Islet precursor cell (in vitro differentiated cells): ENCODE measurements at regions not wholly inside any gene's neighbourhood (a gene's known extent, or its start where the extent isn't known, plus 50 kb on each side); places are given as distances from the start of the nearest gene placed in this dataset.
"Not testable (repeated sequence)": the region's sequence is repeated elsewhere in the genome, so short reads cannot be mapped to it uniquely, and the experiment has no call there.

Source experiments
- DNase-seq: peaks from one replicate; pipeline ENCODE4 v3.0.0-alpha.2; 2018

DNA sequence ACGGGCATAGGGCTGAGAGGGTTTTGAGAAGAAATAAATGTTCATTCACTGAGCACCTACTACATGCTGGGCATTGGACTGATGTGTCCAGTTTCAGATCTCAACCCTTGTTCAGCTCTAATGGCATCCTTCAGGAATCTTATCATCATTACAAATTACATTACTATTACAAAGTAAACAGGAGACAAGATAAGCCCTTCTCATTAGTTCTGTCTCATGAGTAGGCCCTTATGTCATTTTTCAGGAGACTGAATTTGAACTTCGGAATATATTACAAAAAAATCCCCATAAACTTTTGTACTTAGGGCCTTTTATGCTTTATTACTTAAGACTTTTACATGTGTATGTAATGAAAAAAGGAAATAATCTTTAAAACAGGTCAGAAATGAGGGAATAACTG, 289.7 kb downstream of the BAMBI start:
- no peak for DNase-seq

DNA sequence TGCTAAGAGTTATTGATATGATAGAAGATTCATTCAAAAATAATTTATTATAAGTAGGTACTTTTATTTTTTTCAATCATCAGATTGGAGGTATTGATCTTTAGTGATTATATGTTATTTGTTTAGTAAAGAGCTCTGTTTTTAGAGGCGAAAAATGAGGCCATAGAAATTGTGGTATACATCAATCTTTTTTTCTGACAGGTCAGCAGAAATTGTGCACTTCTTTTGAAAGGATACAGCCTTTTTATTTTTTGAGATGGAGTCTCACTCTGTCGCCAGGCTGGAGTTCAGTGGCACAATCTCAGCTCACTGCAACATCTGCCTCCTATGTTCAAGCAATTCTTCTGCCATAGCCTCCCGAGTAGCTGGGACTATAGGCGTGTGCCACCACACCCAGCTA, 292.1 kb downstream of the BAMBI start:
- no peak for DNase-seq

DNA sequence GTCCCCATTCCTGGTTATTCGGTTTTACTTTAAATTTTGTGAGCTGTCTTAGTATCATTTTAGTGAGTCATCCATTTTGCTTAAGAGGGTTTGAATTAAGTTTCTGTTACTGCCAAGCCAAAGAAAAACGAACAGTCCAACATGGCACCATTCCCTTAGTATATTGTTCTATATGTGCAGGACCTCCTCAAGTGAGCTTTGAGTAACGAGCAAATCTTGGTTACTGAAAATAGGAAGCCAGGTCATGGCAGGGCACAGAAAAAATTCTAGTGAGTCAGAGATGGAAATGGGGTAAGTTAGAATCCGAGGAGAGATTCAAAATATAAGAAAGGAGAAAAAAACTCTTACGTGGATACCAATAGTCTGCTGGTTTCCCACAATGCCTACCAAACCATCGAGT, 292.9 kb downstream of the BAMBI start:
- DNase-seq = no peak

DNA sequence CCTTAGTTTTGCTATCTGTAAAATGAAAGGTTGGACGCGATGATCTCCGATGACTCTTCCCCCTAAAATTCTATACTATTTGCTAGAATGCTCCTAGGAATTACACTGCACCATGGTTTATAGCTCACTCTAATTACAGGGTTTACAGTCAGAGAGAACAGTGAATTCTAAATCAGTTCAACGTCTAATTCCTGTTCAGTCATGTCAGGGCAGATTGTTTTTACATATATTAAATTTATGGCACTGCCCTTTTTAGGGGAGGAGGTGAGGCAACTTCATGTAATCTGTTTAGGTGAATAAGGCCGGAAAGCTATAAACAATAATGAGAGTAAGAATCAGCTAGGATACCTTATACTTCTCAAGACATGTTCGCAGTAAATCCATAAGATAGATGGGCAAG, 293.9 kb downstream of the BAMBI start:
- no peak for DNase-seq

DNA sequence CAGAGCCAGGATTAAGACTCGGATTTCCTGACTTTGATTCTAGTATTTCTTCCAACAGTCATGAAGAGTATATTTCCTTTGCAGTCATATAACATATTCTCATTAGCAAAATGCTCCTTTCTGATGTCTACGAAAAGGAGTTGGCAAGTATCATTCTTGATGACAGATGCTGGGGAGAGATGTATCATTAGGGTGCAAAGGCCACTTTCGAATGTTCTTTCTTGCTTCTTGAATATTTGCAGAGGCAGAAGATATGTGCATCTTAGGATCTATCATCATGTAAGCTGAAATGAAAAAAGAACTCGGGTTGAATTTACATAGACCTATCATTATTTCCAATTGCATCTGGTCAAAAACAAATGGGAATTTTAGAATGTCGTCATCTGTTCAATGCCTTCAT, 294.4 kb downstream of the BAMBI start:
- no peak for DNase-seq

DNA sequence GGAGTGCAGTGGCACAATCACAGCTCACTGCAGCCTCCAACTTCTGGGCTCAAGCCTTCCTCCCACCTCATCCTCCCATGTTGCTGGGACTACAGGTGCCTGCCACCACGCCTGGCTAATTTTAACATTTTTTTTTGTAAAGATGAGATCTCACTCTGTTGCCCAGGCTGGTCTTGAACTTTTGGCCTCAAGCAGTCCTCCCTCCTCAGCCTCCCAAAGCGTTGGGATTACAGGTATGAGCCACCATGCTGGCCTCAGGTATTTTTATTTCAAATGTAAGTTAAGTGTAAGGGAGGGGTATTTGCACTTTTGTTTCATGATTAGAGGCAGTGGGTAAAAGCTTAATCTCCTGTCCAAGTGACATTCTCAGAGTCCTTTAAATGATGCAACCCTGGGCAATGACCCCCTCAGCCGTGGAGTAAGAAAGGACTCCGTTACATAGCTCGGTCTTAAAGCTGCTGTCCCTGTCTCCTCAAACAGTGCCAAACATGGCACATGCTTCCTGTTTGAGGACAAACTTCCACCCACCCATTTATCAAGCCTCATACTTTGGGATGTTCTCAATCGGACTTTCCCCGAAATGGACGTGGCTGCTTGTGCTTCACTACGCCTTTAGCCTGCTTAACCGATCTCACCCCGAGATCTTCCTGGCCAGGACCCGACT, 296.1 kb downstream of the BAMBI start:
- DNase-seq = no peak

DNA sequence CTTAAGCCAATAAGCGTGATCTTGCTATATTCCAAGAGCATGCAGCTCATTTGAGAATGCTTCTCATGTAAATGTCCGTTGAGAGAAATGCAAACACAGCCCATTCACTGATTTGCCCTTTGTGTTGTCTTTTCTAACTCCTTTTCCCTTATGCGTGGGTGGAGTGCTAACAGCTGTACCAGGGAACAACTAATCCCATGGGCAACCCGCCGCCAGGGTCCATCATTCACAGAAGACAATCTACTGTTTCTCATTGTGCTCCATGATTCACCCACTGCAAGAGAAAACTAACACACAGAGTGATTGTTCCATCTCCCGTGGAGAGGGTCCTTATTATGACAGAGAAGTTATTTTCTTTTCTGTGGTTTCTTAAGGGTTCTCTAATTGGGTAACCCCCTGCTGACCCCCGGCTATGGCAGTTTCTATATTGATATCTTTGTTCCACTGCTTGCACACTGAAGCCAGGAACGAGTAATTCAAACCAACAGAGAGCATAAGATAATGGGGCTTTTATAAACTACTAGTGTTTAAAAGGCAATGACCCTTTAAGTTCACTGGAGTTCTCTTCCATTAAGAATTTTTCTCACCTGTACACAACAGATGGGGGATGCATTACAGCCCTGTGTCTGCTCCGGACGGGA, 298.7 kb downstream of the BAMBI start:
- DNase-seq = no peak

DNA sequence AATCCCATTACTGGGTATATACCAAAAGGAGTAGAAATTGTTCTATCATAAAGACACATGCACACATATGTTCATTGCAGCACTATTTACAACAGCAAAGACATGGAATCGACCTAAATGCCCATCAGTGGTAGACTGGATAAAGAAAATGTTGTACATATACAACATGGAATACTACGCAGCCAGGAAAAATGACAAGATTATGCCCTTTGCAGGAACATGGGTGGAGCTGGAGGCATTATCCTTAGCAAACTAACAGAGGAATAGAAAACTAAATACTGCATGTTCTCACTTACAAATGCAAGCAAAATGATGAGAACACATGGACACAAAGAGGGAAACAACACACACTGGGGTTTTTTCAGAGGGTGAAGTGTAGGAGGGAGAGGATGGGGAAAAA, 300.2 kb downstream of the BAMBI start:
- no peak for DNase-seq

DNA sequence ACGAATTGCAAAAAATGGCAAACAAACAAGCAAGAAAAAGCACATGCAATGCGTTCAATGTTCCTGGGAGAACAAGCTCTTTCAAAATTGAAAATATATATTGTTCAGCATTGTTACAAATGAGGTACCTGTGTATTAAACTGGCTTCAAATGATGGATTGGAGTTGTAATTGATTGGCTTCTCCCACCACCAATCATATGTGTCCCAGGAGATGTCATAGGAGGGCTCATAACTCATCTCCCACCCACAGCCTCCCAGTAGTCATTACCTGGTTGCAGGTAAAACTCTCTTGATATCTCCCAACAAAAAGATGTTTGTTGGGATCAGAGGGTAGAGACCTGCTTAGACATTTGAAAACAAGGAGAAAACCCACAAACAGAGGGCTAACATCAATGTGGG, 302.9 kb downstream of the BAMBI start:
- no peak for DNase-seq

DNA sequence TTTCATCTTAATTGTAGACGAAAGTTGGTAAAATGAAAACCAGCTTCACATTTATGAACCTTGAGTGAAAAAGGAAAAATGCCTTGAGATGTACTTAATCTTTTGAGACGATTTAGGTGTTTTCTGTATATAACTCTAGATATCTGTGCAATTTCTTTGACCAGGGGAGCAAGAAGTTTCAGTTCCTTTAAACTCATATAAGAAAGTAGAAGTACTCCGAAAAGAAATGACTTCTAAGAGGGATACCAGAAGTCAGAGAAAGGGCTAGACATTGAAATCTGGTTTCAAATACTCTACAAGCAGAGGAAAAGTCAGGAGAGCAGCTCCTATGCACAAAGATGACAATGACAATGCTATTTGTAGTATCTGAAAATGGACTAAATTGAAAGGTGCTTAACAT, 303.7 kb downstream of the BAMBI start:
- DNase-seq = no peak

DNA sequence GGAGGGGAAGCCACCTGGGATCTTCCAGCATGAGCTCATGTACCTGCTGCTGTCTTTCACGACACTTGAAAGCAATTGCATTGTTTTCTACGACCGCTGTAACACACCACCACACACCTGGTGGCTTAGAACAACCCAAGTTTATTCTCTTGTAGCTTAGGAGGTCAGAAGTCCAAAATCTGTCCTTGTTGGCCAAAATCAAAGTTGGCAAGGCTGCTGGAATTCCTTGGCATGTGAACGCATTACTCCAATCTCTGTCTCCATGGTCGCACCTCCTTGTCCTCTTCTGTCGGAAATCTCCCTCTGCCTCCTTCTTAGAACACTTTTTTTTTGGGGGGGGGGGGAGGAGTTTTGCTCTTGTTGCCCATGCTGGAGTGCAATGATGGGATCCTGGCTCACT, 305.7 kb downstream of the BAMBI start:
- DNase-seq = no peak

DNA sequence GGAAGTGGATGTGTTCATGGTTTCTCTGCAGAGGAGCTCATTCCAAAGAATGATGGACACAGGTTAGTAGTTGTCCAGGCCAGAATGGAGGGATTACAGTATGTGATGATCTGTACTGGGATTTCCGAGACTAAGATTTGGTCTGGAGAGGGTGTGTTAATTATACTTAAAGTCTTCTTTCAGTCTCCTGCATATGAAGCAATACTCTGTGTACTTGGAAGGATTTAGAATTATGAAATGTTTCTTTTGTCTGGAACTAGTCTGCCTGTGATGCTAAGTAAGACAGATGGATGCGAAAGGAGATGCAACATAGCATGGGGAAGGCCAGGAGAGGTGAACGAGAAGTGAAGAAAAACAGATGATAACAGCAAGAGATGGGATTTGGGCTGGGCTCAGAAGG, 305.1 kb upstream of the LYZL1 start:
- no peak for DNase-seq

DNA sequence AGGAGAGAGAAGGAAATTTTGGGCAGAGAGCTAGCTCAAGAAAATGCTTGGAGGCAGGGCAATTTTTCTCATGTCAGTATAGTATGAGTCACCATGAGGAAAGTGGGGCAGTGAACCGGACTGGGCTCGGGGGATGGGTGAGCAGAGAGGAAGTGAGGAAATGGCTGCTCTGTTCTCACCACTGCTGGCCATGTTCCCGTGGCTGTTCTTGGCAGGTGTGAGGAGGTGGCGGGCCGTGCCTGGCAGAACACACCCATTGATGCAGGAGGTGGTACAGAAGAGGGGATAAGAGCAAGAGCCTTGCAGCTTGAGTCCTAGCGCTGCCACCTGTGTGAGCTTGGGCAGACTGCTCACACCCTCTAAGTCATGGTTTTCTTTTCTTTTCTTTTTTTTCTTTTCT, 304.4 kb upstream of the LYZL1 start:
- DNase-seq = peak; percentile 86

DNA sequence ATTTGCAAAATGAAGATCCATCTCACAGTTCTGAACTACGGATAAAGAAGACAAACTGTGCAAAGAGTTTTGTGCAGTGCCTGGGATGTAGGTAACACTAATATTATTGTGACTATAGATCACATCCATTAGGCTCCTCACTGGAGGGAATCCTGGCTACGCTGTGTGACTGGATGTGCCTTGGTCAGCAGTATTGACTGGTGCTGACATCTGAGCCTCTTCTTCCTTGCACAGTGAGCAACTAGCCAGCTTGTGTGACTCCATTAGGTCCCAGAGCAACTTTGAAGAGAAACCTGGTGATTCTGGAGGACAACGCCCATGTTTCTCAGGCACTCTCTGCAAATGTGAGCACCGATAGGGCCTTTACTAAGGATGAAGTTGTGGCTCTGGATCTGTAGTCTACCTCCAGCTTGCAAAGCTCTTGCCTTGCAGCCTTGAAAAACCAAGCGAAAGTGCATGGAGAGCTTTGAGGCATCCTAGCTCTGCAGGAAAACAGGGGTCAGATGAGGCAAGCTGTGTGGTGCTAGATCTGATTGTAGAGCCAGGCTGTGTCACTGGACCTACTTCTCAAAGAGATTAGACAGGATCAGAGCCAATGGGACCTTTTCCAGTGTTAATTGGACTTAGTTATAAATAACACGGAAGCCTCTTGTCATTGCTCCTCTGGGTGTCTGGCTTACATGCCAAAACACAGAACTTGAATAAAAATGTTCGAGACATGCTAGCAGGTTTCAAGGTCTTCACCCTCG, 303.6 kb upstream of the LYZL1 start:
- DNase-seq = no peak

DNA sequence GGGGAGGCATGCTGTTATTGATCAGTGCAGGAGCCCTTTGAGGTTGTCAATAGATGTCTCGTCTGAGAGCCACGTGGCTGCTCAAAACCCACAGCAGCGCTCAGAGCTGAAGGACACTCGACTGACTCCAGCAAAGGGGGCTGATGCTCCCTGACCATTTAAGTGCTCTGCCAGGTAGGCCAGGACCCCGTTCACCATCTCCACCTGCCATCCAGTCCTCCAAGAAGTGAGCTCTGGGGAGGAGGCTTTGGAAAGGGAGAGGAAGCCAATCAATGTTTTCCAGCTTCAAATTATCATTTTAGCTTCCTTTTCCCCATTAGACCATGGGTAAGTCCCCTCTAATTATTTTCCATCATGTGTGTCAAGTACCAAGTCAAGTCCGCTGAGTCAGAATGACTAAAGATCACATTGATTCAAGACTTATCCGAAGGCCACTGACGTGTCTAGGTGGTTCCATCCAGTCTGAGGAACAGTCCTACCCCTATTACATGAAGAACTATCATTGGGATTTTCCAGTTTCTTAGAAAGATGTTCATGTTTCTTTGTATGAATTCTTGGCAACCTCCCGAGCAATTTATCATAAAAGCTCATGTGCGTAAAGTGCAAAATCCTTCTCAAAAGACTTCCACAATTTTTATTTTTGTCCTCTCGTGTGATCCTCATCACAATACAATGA, 302.6 kb upstream of the LYZL1 start:
- DNase-seq = no peak

DNA sequence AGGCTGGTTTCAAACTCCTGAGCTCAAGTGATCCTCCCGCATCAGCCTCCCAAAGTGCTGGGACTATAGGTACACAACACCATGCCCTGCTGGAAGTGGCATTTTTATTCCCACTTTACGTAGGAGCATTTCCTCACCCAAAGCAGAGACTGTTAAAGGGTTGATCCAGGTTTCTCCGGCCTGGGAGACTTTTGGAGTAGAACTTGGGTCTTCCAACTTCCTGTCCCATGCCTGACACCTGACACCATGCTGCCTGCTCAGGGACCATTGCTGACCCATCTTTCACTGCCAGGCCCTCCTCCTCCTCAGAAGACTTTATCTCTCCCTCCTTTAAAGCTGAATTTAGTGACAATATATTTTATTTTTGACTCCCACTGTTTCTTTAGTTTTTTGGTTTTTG, 302.0 kb upstream of the LYZL1 start:
- DNase-seq = no peak

DNA sequence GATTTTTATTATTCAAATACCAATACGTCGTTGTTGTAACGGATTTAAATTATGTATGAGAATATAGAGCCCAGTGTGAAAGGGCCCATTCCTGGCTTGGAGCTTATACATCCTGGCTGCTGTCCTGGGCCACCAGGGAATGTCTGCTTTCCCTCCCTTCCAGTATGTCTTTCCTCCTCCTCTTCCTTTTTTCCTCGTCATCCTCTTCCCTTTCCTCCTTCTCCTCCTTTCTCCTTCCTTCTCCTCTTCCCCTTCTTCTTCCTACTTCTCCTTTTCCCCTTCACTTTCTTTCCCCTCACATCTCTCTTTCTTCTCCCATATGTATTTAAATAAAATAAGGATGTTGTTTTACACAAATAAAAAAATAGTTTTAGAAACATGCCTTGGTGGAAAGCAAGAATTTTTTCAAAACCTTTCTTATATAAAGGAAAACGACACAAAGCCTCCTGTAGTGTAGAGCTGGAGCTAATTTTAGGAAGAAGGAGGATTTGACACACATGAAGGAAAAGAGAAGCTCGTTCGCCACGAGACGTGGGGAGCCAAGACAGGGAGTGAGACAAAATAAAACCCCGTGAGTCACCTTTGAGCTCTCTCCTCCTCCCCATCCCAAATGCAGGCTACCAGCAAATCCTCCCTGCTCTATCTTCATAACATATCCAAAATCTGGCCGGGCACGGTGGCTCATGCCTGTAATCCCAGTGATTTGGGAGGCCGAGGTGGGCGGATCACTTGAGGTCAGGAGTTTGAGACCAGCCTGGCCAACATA, 301.1 kb upstream of the LYZL1 start:
- DNase-seq = no peak

DNA sequence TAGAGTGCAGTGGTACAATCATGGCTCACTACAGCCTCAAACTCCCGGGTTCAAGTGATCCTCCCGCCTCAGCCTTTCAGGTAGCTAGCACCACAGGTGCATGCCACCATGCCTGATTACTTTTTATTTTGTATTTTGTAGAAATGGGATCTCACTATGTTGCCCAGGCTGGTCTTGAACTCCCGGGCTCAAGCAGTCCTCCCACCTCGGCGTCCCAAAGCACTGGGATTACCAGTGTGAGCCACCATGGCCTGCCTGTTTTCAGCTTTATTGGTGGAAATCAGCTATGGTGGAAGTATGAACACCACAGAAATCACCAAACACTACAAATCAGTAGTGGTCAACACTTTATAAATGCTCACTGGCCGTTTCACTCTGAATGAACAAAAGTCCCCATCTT, 299.9 kb upstream of the LYZL1 start:
- DNase-seq = no peak

DNA sequence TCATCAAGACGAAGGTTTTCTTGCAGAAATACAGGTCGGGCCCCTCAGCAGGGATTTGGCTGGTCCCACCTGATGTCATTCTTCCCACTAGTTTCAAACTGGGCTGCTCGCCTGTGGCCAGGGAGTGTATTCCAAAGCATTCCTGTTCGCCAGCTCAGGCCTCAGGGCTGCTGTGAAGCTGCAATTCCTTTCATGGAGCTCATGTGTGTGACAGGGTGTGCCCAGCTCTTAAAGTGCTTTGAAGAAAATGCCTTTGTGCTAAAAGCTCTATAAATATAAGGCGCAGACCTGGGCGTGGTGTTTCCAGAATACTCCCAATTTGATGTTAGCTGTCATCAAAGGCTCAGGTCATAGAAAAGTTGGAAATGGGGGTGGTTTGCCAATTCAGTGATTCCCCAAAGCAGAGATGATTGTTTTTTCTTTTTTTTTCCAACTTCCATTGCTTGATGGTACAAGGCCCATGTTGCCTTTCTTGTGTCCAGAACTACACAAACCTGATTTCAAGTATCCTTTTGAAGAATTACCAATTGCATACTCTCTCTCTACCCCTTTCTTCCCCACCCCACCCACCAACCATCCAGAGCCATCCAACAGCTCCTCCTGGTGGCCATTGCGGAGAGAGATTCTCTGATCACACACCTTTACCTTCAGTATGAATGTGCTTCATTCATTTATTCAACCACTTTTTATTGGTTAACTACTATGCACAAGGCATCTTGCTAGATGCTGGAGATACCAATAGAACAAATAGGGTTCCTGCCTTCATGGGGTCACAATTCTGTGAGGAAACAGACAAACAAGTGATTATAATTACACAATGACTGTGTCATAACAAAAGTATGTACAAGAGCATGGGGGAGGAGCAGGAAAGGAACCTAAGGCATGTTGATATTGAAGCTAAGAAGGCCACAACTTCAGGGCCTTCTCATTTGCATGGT, 297.3 kb upstream of the LYZL1 start:
- DNase-seq = peak; percentile 97

DNA sequence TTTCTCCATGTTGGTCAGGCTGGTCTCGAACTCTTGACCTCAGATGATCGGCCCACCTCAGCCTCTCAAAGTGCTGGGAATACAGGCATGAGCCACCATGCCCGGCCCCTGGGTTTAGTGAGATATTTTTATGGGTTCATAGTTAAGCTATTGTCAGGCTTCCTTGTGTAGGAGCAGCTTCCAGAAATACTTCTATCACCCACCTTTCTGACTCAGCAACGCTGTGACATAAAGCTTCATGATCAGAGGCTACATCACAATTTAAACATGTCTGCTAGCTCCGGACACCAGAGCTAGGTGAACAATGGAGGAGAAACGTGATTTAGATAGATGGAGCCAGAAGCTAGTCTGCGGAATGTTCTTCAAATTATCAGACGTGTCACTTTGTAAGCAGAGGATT, 295.8 kb upstream of the LYZL1 start:
- DNase-seq = no peak

DNA sequence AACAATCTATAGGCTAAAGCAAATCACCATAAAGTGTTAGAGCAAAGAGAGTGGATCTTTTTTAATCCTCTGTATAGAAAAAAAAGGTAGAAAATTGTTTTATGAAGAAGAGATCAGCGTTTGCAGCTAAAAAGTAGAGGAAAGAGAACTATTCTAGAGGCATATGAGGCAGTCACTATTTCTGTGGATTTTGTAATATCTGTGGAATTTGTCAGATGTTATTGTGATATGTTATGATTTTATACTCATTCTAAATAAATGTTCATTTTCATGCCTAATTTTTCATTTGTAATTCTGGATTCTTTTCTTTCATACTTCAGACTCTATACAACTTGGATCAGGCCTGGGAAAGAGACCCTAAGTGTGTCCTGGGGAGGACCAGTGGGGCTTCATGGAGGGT, 295.0 kb upstream of the LYZL1 start:
- no peak for DNase-seq

DNA sequence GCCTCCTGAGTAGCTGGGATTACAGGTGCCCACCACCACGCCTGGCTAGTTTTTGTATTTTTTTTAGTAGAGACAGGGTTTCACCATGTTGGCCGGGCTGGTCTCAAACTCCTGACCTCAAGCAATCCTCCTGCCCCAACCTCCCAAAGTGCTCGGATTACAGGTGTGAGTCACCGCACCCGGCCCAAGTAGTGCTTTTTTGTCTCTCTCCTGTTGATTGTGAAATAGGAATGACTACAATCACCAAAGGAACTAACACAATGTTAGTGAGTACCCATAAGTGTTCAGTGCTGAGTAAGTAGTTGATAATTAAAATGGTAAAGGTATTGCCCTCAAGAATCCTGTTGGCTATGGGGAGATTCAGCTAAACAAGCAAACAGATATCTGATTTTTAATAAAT, 294.1 kb upstream of the LYZL1 start:
- not testable (repeated sequence) for DNase-seq
